GM12878 (cell line): ENCODE measurements at regions not wholly inside any gene's neighbourhood (a gene's known extent, or its start where the extent isn't known, plus 50 kb on each side); places are given as distances from the start of the nearest gene placed in this dataset.

Experiments used
- ASH2L ChIP-seq: fragments of 300-600, 200-600 bp; sonication (generic); IDR thresholded peaks from 2 replicates; pipeline ENCODE4 v1.6.1; 2017; ENCODE audit warnings: low read depth, mild to moderate bottlenecking, borderline replicate concordance
- BACH1 ChIP-seq: fragments of 450-650 bp; IDR thresholded peaks from 2 replicates; pipeline ENCODE4 v1.6.1; 2017; ENCODE audit warnings: mild to moderate bottlenecking, borderline replicate concordance
- BMI1 ChIP-seq: fragments of 450-650 bp; IDR thresholded peaks from 2 replicates; pipeline ENCODE4 v1.6.1; 2016; ENCODE audit warnings: mild to moderate bottlenecking, moderate library complexity, borderline replicate concordance
- CBFB ChIP-seq: IDR thresholded peaks from 2 replicates; pipeline ENCODE4 v1.6.1; 2016; ENCODE audit warnings: antibody characterized with exemption, low read depth
- CBX3 ChIP-seq: fragments of 200-600 bp; sonication (generic); IDR thresholded peaks from 2 replicates; pipeline ENCODE4 v1.6.1; 2016; ENCODE audit warnings: low read depth, borderline replicate concordance
- CHD2 ChIP-seq: IDR thresholded peaks from 2 replicates; pipeline ENCODE4 v1.6.1; 2011; ENCODE audit warnings: low read depth, low read length, improper control_type of control experiment, borderline replicate concordance
- CREB1 ChIP-seq: IDR thresholded peaks from 2 replicates; pipeline ENCODE4 v1.6.1; 2012; ENCODE audit warnings: low read depth, mild to moderate bottlenecking, inconsistent platforms
- FOS ChIP-seq: IDR thresholded peaks from 3 replicates; pipeline ENCODE4 v1.6.1; 2011; ENCODE audit warnings: borderline replicate concordance; ENCODE audit not compliant: insufficient read length; ENCODE audit errors: extremely low read depth
- MYC ChIP-seq: IDR thresholded peaks from 2 replicates; pipeline ENCODE4 v1.6.1; 2011; ENCODE audit warnings: mild to moderate bottlenecking, low read length, moderate library complexity, inconsistent platforms; ENCODE audit not compliant: insufficient read depth, insufficient replicate concordance, insufficient read length, severe bottlenecking
- NFIC ChIP-seq: IDR thresholded peaks from 2 replicates; pipeline ENCODE4 v1.6.1; 2012; ENCODE audit warnings: low read depth, mild to moderate bottlenecking, inconsistent platforms, low read length, moderate library complexity
- NR2C2 ChIP-seq: IDR thresholded peaks from 2 replicates; pipeline ENCODE4 v1.6.1; 2011; ENCODE audit warnings: borderline replicate concordance, low read depth; ENCODE audit not compliant: control insufficient read depth, insufficient read length
- POU2F2 ChIP-seq: IDR thresholded peaks from 3 replicates; pipeline ENCODE4 v1.6.1; 2011; ENCODE audit warnings: low read depth, mild to moderate bottlenecking, low read length, borderline replicate concordance
- RELB ChIP-seq: fragments of 450-650 bp; IDR thresholded peaks from 2 replicates; pipeline ENCODE4 v1.6.1; 2017; ENCODE audit warnings: low read depth, mild to moderate bottlenecking, moderate library complexity
- SPI1 ChIP-seq: IDR thresholded peaks from 2 replicates; pipeline ENCODE4 v1.6.1; 2011; ENCODE audit warnings: low read depth, mild to moderate bottlenecking, low read length, moderate library complexity, borderline replicate concordance; ENCODE audit not compliant: insufficient read depth
- SREBF1 ChIP-seq: IDR thresholded peaks from 2 replicates; pipeline ENCODE4 v1.6.1; 2012; ENCODE audit warnings: mild to moderate bottlenecking, low read length
- SREBF2 ChIP-seq: IDR thresholded peaks from 2 replicates; pipeline ENCODE4 v1.6.1; 2012; ENCODE audit warnings: mild to moderate bottlenecking, low read length
- SRF ChIP-seq, 2 experiments: IDR thresholded peaks; 2 replicates each; pipeline ENCODE4 v1.6.1; 2011; ENCODE audit warnings: low read depth in 2 of 2, low read length in 2 of 2, mild to moderate bottlenecking in 1 of 2, moderate library complexity in 1 of 2
- TARDBP ChIP-seq: IDR thresholded peaks from 2 replicates; pipeline ENCODE4 v1.6.1; 2016; ENCODE audit warnings: borderline replicate concordance
- TCF7 ChIP-seq: IDR thresholded peaks from 2 replicates; pipeline ENCODE4 v1.6.1; 2014; ENCODE audit warnings: antibody characterized with exemption, borderline replicate concordance
- TF ChIP-seq, protein P1 (sequence below): fragments of 450-650 bp; IDR thresholded peaks from 2 replicates; pipeline ENCODE4 v1.6.1; 2017; ENCODE audit warnings: antibody characterized with exemption, mild to moderate bottlenecking, moderate library complexity
- TF ChIP-seq, protein P2 (sequence below): IDR thresholded peaks from 2 replicates; pipeline ENCODE4 v1.6.1; 2011; ENCODE audit warnings: borderline replicate concordance, low read depth, mild to moderate bottlenecking, moderate library complexity, mixed read lengths, low read length; ENCODE audit not compliant: insufficient read depth; ENCODE audit errors: extremely low read length
- TF ChIP-seq, protein P3 (sequence below): fragments of 450-650 bp; IDR thresholded peaks from 2 replicates; pipeline ENCODE4 v1.6.1; 2017; ENCODE audit warnings: mild to moderate bottlenecking, low read depth, inconsistent platforms; ENCODE audit not compliant: poor library complexity, severe bottlenecking

- TF ChIP-seq, protein P1, sequence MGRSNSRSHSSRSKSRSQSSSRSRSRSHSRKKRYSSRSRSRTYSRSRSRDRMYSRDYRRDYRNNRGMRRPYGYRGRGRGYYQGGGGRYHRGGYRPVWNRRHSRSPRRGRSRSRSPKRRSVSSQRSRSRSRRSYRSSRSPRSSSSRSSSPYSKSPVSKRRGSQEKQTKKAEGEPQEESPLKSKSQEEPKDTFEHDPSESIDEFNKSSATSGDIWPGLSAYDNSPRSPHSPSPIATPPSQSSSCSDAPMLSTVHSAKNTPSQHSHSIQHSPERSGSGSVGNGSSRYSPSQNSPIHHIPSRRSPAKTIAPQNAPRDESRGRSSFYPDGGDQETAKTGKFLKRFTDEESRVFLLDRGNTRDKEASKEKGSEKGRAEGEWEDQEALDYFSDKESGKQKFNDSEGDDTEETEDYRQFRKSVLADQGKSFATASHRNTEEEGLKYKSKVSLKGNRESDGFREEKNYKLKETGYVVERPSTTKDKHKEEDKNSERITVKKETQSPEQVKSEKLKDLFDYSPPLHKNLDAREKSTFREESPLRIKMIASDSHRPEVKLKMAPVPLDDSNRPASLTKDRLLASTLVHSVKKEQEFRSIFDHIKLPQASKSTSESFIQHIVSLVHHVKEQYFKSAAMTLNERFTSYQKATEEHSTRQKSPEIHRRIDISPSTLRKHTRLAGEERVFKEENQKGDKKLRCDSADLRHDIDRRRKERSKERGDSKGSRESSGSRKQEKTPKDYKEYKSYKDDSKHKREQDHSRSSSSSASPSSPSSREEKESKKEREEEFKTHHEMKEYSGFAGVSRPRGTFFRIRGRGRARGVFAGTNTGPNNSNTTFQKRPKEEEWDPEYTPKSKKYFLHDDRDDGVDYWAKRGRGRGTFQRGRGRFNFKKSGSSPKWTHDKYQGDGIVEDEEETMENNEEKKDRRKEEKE: no peak
- TF ChIP-seq CBFB: no peak
- TF ChIP-seq NFIC: peak; percentile 59
- no peak for TF ChIP-seq SPI1
- TF ChIP-seq BACH1: no peak; the same call in 1 of the 2 replicates
- no peak for TF ChIP-seq SREBF2
- TF ChIP-seq, protein P2, sequence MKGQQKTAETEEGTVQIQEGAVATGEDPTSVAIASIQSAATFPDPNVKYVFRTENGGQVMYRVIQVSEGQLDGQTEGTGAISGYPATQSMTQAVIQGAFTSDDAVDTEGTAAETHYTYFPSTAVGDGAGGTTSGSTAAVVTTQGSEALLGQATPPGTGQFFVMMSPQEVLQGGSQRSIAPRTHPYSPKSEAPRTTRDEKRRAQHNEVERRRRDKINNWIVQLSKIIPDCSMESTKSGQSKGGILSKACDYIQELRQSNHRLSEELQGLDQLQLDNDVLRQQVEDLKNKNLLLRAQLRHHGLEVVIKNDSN: no peak
- TF ChIP-seq FOS: no peak
- no peak for TF ChIP-seq BMI1
- TF ChIP-seq TCF7: no peak
- no peak for TF ChIP-seq NR2C2
- TF ChIP-seq SRF (IDR thresholded peaks at IDR 0.05; ENCODE audit: low read depth in 2 of 2, low read length in 2 of 2): no peak
- TF ChIP-seq SREBF1: no peak
- TF ChIP-seq CBX3: no peak
- no peak for TF ChIP-seq ASH2L
- TF ChIP-seq, protein P3, sequence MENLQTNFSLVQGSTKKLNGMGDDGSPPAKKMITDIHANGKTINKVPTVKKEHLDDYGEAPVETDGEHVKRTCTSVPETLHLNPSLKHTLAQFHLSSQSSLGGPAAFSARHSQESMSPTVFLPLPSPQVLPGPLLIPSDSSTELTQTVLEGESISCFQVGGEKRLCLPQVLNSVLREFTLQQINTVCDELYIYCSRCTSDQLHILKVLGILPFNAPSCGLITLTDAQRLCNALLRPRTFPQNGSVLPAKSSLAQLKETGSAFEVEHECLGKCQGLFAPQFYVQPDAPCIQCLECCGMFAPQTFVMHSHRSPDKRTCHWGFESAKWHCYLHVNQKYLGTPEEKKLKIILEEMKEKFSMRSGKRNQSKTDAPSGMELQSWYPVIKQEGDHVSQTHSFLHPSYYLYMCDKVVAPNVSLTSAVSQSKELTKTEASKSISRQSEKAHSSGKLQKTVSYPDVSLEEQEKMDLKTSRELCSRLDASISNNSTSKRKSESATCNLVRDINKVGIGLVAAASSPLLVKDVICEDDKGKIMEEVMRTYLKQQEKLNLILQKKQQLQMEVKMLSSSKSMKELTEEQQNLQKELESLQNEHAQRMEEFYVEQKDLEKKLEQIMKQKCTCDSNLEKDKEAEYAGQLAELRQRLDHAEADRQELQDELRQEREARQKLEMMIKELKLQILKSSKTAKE: peak; percentile 87
- no peak; the same call in 1 of the 2 replicates for TF ChIP-seq CHD2
- no peak for TF ChIP-seq CREB1
- TF ChIP-seq MYC: no peak
- TF ChIP-seq RELB: 0 out of 2 replicates have a peak, but pooled peaks have one; percentile 17
- TF ChIP-seq POU2F2: peak; percentile 85; the same call in 1 of the 3 replicates
- no peak for TF ChIP-seq TARDBP
Observed at GRCh38 chr20:50450881-50451752, 59.1 kb upstream of the PTPN1 start (continued).
